HFFc6 (cell line): ENCODE measurements at regions not wholly inside any gene's neighbourhood (a gene's known extent, or its start where the extent isn't known, plus 50 kb on each side); places are given as distances from the start of the nearest gene placed in this dataset.
"Not testable (repeated sequence)": the region's sequence is repeated elsewhere in the genome, so short reads cannot be mapped to it uniquely, and the experiment has no call there.

ENCODE experiments used
- DNase-seq: peaks from one replicate; pipeline ENCODE4 v3.0.0-alpha.2; 2018
- H3K27ac Mint-ChIP-seq: 2 replicates; pipeline ENCODE4 v1.8.0; 2020; ENCODE audit warnings: mild to moderate bottlenecking, mixed read lengths
- H3K27me3 Mint-ChIP-seq: 2 replicates; pipeline ENCODE4 v1.8.0; 2021; ENCODE audit warnings: mild to moderate bottlenecking, moderate library complexity, mixed read lengths; ENCODE audit not compliant: insufficient read depth
- H3K36me3 Mint-ChIP-seq: 2 replicates; pipeline ENCODE4 v1.8.0; 2021; ENCODE audit warnings: low read depth, mixed read lengths
- H3K4me1 Mint-ChIP-seq: 2 replicates; pipeline ENCODE4 v1.8.0; 2020; ENCODE audit warnings: low read depth, mixed read lengths
- H3K4me3 Mint-ChIP-seq: 2 replicates; pipeline ENCODE4 v1.8.0; 2020; ENCODE audit warnings: mild to moderate bottlenecking, moderate library complexity, mixed read lengths
- H3K9me3 Mint-ChIP-seq: 2 replicates; pipeline ENCODE4 v1.8.0; 2020; ENCODE audit warnings: mild to moderate bottlenecking, mixed read lengths
- TF ChIP-seq, protein P1 (sequence below): fragments of 200-600 bp; sonication (generic); IDR thresholded peaks from 2 replicates; pipeline ENCODE4 v1.5.0; 2021; ENCODE audit warnings: antibody characterized with exemption, mild to moderate bottlenecking

DNA sequence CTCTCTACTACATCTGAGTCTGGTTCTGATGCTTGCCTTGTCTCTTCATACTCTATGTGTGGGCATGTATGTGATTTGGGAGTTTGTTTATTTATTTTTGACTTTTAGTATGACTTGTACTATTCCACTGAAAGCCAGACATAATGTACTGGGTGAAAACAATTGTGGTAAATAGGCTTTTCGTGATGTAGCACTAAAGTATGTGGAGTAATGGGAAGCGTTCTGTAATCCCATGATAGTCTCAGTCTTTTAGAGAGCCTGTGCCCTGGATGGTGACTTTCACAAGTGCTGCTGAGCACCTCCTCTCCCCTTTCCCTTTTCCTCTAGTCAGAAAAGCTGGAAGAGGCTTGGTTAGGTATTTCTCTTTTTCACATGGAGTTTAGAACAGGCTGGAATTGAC, 85.8 kb upstream of the S1PR3 start:
- Mint-ChIP-seq H3K9me3 (no peaks in the 10 kb centered on the region), H3K4me3 (no peak overlapping the region), H3K27ac (no peak overlapping the region), H3K27me3 (peaks cover 5% of the 10 kb centered on the region; the same call in 1 of the 2 replicates), H3K36me3 (no peaks in the 10 kb centered on the region), H3K4me1 (0 out of 2 replicates have a peak, but pooled peaks cover 6% of the 10 kb centered on the region)
- TF ChIP-seq, protein P1, sequence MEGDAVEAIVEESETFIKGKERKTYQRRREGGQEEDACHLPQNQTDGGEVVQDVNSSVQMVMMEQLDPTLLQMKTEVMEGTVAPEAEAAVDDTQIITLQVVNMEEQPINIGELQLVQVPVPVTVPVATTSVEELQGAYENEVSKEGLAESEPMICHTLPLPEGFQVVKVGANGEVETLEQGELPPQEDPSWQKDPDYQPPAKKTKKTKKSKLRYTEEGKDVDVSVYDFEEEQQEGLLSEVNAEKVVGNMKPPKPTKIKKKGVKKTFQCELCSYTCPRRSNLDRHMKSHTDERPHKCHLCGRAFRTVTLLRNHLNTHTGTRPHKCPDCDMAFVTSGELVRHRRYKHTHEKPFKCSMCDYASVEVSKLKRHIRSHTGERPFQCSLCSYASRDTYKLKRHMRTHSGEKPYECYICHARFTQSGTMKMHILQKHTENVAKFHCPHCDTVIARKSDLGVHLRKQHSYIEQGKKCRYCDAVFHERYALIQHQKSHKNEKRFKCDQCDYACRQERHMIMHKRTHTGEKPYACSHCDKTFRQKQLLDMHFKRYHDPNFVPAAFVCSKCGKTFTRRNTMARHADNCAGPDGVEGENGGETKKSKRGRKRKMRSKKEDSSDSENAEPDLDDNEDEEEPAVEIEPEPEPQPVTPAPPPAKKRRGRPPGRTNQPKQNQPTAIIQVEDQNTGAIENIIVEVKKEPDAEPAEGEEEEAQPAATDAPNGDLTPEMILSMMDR, result no peak
- DNase-seq, result no peak

DNA sequence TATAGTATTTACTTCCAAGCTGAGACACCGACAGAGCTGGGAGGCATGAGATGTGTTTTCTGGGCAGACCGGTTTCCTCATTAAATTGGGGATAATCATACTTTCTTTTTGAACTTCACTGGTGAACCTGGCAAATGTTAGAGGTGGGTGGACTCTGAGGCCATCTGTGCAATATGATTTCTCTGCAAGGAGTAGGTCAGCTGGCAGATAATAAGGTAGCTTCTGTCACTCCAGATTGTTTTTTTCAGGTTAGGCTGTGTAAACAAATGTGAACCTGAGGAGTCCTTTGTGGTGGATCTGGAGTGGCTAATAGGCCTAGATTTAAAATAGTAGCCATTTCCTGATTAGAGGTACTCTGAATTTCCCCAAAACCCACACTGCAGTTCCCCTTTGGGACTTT, 75.4 kb upstream of the S1PR3 start:
- TF ChIP-seq, protein P1, result no peak
- Mint-ChIP-seq H3K36me3 (peaks cover 5% of the 10 kb centered on the region; the same call in 1 of the 2 replicates), H3K27me3 (peaks cover 7% of the 10 kb centered on the region; the same call in 1 of the 2 replicates), H3K4me1 (0 out of 2 replicates have a peak, but pooled peaks cover 1% of the 10 kb centered on the region), H3K27ac (no peak overlapping the region), H3K4me3 (no peak overlapping the region), H3K9me3 (peaks cover 7% of the 10 kb centered on the region)
- DNase-seq, result no peak

DNA sequence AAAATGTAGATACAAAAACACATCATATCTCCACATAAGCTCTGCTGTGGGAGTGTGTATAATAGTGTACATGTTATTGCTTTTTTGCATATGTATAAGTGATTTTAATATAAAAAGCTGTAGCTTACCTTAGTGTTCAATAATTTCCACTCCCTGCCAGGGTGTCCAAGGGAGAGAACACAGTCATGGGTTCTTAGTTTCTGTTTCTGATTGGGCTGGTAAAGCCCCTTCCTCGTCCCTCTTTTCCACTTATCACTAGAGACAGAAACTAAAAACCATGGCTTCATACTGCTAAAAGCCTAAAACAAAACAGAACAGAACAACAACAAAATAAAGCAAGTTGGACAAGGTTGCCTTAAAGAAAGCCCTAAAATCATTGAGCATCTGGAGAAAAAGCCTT, 74.4 kb upstream of the S1PR3 start:
- Mint-ChIP-seq H3K4me3 (no peak overlapping the region), H3K36me3 (peaks cover 5% of the 10 kb centered on the region; the same call in 1 of the 2 replicates), H3K27me3 (peaks cover 7% of the 10 kb centered on the region; the same call in 1 of the 2 replicates), H3K27ac (no peak overlapping the region), H3K4me1 (0 out of 2 replicates have a peak, but pooled peaks cover 8% of the 10 kb centered on the region), H3K9me3 (peaks cover 7% of the 10 kb centered on the region)
- DNase-seq, result no peak
- TF ChIP-seq, protein P1, result no peak

GRCh38 chr9:88917375-88917774, 73.9 kb upstream of the S1PR3 start:
- peaks cover 5% of the 10 kb centered on the region; the same call in 1 of the 2 replicates for H3K36me3 Mint-ChIP-seq
- H3K9me3 Mint-ChIP-seq, result peaks cover 7% of the 10 kb centered on the region
- no peak overlapping the region for H3K27ac Mint-ChIP-seq
- DNase-seq, result no peak
- H3K27me3 Mint-ChIP-seq, result peaks cover 7% of the 10 kb centered on the region; the same call in 1 of the 2 replicates
- 0 out of 2 replicates have a peak, but pooled peaks cover 8% of the 10 kb centered on the region for H3K4me1 Mint-ChIP-seq
- H3K4me3 Mint-ChIP-seq, result no peak overlapping the region
- TF ChIP-seq, protein P1, result no peak

GRCh38 chr9:88918537-88918936, 72.7 kb upstream of the S1PR3 start:
- DNase-seq, H3K27me3 Mint-ChIP-seq, H3K9me3 Mint-ChIP-seq, H3K36me3 Mint-ChIP-seq, H3K4me3 Mint-ChIP-seq, H3K27ac Mint-ChIP-seq, H3K4me1 Mint-ChIP-seq: not testable (repeated sequence)

GRCh38 chr9:88920645-88921044, 70.6 kb upstream of the S1PR3 start:
- Mint-ChIP-seq H3K36me3 (peaks cover 5% of the 10 kb centered on the region; the same call in 1 of the 2 replicates), H3K9me3 (peaks cover 7% of the 10 kb centered on the region), H3K4me1 (peaks cover 10% of the 10 kb centered on the region), H3K27ac (no peak overlapping the region), H3K4me3 (no peak overlapping the region), H3K27me3 (peaks cover 5% of the 10 kb centered on the region)
- TF ChIP-seq, protein P1, result no peak
- DNase-seq, result no peak
